Spinal cord (tissue), 9 donors: ENCODE measurements at regions not wholly inside any gene's neighbourhood (a gene's known extent, or its start where the extent isn't known, plus 50 kb on each side); places are given as distances from the start of the nearest gene placed in this dataset.

Experiments used
- DNase-seq, 6 donors: peaks; one replicate each; pipeline versions ENCODE4 v3.0.0 to v3.0.0-alpha.2; 2013 to 2015; ENCODE audit warnings: low spot score in 6 of 6, low read depth in 4 of 6
- H3K27ac ChIP-seq: one replicate; pipeline ENCODE4 v1.5.1; 2013; ENCODE audit warnings: low read depth, low read length, control low read depth
- H3K27me3 ChIP-seq: one replicate; pipeline ENCODE4 v1.6.1; 2013; ENCODE audit warnings: low read length; ENCODE audit not compliant: control insufficient read depth, insufficient read depth
- H3K36me3 ChIP-seq: one replicate; pipeline ENCODE4 v1.6.1; 2013; ENCODE audit warnings: low read length; ENCODE audit not compliant: control insufficient read depth, insufficient read depth
- H3K4me1 ChIP-seq: one replicate; pipeline ENCODE4 v1.6.1; 2013; ENCODE audit warnings: low read length; ENCODE audit not compliant: control insufficient read depth, insufficient read depth
- H3K4me3 ChIP-seq: one replicate; pipeline ENCODE4 v1.5.1; 2013; ENCODE audit warnings: low read depth, low read length, control low read depth
- H3K9me3 ChIP-seq: one replicate; pipeline ENCODE4 v1.6.1; 2013; ENCODE audit warnings: low read length; ENCODE audit not compliant: control insufficient read depth, insufficient read depth
- WGBS: methylation state at CpG from one replicate; pipeline ENCODE4 v1.1.5; 2013; ENCODE audit warnings: missing lambda C conversion rate; ENCODE audit not compliant: insufficient coverage; 5-methylcytosine and 5-hydroxymethylcytosine counted together
- donor health status: healthy.

DNA sequence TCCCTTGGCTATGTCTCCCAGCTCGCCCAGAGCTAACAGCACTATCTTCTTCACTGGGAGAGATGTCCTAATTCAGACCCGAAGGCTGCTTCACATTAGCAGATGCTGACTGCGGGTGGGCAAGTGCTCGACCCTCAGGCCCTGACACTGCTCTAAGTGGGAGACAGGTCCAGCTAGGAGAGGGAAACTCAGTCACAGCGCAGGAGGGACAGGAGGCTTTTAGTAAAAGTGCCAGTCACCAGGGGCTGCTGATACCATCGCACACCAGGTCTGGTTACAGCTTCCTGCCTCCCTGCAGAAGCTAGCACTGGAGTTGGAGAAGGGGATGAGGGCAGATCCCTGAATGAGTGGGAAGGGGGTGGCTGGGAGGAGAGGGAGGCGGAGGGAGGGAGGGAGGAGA, 365.8 kb upstream of the RGMA start:
- H3K9me3 ChIP-seq, result no peaks in the 10 kb centered on the region
- H3K4me1 ChIP-seq, result peaks cover 5% of the 10 kb centered on the region
- no peaks in the 10 kb centered on the region for H3K36me3 ChIP-seq
- no peak overlapping the region for H3K27ac ChIP-seq
- no peak overlapping the region for H3K4me3 ChIP-seq
- WGBS, result 41% methylated on average over 6 of the region's 7 CpGs
- DNase-seq, result no peak
- no peaks in the 10 kb centered on the region for H3K27me3 ChIP-seq

DNA sequence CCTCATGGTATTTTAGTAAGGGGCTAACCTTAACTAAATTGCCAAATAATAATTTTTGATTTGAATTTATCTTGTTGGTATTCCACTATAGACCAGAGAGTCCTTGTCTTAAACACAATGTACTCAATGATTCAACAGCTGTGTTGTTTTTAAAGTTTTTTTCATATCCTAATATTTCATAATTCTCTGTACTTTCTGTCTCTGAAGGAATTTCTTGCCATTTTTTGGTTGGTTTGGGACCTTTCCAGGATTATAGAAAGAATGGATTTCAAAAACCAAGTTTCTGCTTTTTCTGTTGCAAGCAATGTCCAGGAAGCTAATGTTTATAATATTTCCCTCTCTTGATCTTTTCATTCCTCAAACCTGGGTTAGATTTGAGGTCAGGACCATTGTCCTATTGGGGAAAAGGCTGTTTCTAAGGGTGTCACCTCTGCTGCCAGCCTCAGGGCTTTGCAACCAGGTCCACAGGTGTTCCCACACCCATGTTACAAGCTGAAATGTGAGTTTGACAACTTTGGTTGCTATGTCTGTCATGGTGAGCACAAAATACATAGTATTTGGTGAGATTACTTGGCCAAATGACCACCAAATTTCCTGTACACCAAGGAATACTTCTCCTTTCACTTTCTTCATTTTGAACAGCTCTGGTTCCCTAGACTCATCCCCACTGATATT, 363.7 kb upstream of the RGMA start:
- H3K27me3 ChIP-seq, result no peaks in the 10 kb centered on the region
- no peaks in the 10 kb centered on the region for H3K9me3 ChIP-seq
- H3K4me1 ChIP-seq, result peaks cover 5% of the 10 kb centered on the region
- peak in 1 of 6 donors; percentile 7 for DNase-seq
- H3K36me3 ChIP-seq, result no peaks in the 10 kb centered on the region
- no peak overlapping the region for H3K27ac ChIP-seq
- no peak overlapping the region for H3K4me3 ChIP-seq

DNA sequence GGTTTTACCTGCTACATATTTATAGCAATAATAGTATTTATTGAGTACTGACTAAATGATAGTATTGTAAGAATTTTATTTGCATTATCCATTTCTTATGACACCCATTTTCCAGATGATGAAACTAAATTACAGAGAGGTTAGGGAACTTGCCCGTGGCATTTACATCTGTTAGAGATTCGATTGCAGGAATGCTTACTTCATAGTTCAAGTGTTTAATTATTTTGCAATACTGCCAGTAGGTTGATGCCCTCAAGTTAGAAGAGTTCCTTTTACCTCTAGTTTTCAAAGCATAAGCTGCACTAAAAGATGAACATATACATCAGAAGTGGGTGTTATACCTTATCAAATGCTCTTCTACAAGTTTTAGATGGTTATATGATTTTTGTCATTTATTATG, 362.8 kb upstream of the RGMA start:
- Histone ChIP-seq H3K4me1 (peaks cover 5% of the 10 kb centered on the region), H3K36me3 (no peaks in the 10 kb centered on the region), H3K9me3 (no peaks in the 10 kb centered on the region), H3K27ac (no peak overlapping the region), H3K27me3 (no peaks in the 10 kb centered on the region), H3K4me3 (no peak overlapping the region)
- no peak for DNase-seq
- no CpG with 5 or more reads among the region's 2 CpGs for WGBS

DNA sequence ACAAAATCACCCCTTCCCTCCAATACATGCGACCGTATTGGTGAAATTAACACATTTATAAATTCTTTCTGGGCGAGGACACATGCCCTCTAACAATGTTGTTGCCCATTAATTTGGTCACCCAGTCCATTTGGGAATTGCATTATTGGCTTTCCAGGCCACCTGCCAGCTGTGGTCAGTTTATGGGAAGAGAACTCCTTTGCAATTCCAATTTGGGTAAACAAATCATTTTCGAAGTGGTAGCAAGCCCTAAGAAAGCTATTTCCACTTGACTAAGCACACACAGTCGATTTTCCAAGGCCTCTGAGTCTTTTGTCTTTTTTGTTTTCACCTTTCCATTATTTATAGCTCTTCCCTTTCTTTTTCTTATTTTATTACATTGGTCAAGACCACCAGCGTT, 362.3 kb upstream of the RGMA start:
- no peaks in the 10 kb centered on the region for H3K27me3 ChIP-seq
- WGBS, result 31% methylated on average over 3 of the region's 6 CpGs

DNA sequence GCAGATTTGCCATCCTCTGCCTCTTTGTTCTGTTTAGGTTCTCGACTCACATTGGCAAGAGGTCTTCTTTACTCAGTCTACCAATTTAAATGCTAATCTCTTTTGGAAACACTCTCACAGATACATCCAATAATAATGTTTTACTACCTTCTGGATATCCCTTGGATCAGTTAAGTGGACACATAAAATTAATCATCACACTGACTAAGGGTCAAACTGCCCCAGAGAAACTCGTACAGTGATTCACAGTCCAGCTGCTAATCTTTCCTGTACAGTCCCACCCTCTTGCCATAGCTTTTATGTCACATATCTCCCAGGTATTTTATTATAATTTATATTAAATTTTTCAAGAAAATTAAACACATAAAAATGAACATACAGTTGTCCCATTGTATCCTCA, 360.8 kb upstream of the RGMA start:
- H3K36me3 ChIP-seq, result no peaks in the 10 kb centered on the region
- H3K27me3 ChIP-seq, result no peaks in the 10 kb centered on the region
- 100% methylated on average over 1 of the region's 2 CpGs for WGBS
- H3K9me3 ChIP-seq, result no peaks in the 10 kb centered on the region
- H3K4me1 ChIP-seq, result peaks cover 2% of the 10 kb centered on the region
- H3K27ac ChIP-seq, result no peak overlapping the region
- no peak overlapping the region for H3K4me3 ChIP-seq
- no peak for DNase-seq

More for the DNA sequence above, 362.3 kb upstream of the RGMA start:
- Histone ChIP-seq H3K27ac (no peak overlapping the region), H3K9me3 (no peaks in the 10 kb centered on the region), H3K4me3 (no peak overlapping the region), H3K4me1 (peaks cover 5% of the 10 kb centered on the region), H3K36me3 (no peaks in the 10 kb centered on the region)
- peak in 1 of 6 donors; percentile 19 for DNase-seq

DNA sequence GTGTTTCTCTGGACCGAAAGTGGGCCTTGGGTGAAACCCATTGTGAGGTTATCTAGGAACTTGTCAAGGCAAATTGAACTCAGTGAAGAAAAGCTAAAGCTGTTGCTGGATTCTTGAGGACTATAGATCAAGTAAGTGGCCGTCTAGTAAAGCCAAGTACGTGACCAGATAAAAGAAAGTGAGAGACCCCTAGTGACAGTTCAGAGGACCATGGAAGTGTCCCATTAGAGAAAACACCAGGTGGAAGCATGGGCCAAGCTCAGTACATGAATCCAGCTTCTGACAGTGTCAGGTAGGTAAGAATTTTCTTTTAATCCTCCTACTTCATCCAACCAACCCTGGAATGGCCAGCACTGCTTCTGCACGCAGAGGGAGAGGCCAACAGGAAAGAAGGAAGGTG, 349.3 kb upstream of the RGMA start:
- H3K4me1 ChIP-seq, result no peaks in the 10 kb centered on the region
- WGBS, result 56% methylated on average over 3 of the region's 4 CpGs
- no peaks in the 10 kb centered on the region for H3K36me3 ChIP-seq
- no peak overlapping the region for H3K27ac ChIP-seq
- no peaks in the 10 kb centered on the region for H3K27me3 ChIP-seq
- H3K4me3 ChIP-seq, result no peak overlapping the region
- no peaks in the 10 kb centered on the region for H3K9me3 ChIP-seq
- DNase-seq, result no peak

DNA sequence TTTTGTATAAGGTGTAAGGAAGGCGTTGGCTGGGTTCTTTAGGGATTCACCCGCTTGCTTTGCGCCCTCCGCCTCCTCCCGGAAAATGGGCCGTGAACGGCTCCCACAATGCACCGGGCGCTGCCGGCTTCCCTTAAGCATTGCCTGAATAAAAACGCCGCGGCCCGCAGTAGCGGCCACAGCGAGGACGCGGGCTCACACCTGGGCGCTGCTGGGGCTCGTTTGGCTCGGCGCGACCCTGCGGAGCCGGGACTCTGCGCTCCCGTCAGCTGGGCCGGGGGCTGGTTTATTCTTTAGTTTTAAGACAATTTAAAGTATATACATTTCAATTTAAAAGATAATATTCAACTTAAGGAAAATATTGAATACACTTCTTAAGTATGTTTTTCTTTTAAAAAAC, 343.5 kb upstream of the RGMA start:
- WGBS, result 98% methylated on average over 14 of the region's 28 CpGs
- H3K36me3 ChIP-seq, result no peaks in the 10 kb centered on the region
- no peak overlapping the region for H3K27ac ChIP-seq
- H3K27me3 ChIP-seq, result no peaks in the 10 kb centered on the region
- no peak for DNase-seq
- H3K9me3 ChIP-seq, result no peaks in the 10 kb centered on the region
- no peak overlapping the region for H3K4me3 ChIP-seq
- peaks cover 4% of the 10 kb centered on the region for H3K4me1 ChIP-seq

DNA sequence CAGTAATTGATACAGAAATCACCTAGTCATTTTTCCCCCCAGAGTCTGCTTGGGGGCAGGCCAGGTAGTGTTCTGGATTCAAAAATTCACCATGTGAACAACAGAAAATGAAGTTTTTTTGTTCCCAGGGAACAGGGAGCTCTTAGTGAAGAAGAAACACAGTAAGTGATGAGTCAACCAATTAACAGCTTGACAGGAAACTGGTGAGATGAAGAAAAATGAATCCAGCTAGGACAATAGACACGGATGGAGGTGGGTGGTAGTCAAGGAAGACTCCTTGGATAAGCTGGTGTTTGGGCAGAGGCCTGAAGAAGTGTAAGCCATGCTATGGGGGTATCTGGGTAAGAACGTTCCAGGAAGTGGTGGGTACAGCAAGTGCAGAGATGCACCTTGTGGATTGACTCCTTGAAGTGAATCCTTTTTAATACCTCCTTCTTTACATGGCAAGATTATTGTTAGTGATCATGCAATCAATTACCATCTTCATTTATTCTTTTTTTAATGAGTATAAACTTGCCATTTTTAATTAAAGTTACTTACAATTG, 339.9 kb upstream of the RGMA start:
- Histone ChIP-seq H3K27me3 (no peaks in the 10 kb centered on the region), H3K4me1 (peaks cover 4% of the 10 kb centered on the region), H3K4me3 (no peak overlapping the region), H3K9me3 (no peaks in the 10 kb centered on the region), H3K27ac (no peak overlapping the region), H3K36me3 (no peaks in the 10 kb centered on the region)
- WGBS, result 65% methylated on average over 1 of the region's 2 CpGs
- no peak for DNase-seq

DNA sequence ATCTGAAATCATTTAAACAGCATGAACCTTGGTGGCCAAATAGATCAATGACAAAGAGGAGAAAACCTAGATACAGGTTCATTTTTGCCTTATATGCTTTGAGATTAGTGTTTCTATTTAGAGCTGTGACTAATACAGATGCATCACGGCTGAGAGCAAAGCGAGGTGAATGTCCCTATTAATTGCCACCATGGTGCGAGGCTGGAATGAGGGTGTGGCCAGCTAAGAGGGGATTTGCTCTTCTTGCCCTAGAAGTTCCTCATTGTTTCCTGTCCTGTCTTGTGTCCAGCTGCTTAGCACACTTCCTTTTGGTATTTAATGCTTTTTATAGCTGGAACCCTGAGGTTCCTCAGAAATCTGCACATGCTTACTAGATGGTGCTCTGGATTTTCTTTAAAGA, 339.1 kb upstream of the RGMA start:
- Histone ChIP-seq H3K9me3 (no peaks in the 10 kb centered on the region), H3K27ac (no peak overlapping the region), H3K4me1 (peaks cover 4% of the 10 kb centered on the region), H3K27me3 (no peaks in the 10 kb centered on the region), H3K36me3 (no peaks in the 10 kb centered on the region), H3K4me3 (no peak overlapping the region)
- WGBS, result 80% methylated on average over 3 of the region's 3 CpGs
- DNase-seq, result peak in 1 of 6 donors; percentile 23

DNA sequence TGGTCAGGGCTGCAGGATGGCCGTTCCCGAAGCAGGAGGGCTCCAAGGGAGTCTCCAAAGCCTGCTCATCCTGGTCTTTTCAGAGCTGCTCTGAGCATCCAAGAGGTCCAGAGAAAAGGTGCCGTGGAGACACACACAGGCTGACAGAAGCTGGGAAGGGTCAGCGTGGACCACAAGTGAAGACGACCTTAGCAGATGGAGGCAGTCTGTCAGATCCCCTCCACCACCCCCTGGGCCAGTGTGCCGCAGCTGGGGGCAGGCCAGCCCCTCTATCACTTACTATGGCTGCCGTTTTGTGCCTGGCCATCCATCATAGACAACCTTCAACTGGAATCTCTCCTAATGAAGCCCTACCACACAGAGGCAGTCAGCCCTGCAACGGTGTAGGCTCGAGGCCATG, 335.1 kb upstream of the RGMA start:
- Histone ChIP-seq H3K27me3 (no peaks in the 10 kb centered on the region), H3K4me3 (no peak overlapping the region), H3K4me1 (peaks cover 8% of the 10 kb centered on the region), H3K36me3 (no peaks in the 10 kb centered on the region), H3K27ac (no peak overlapping the region), H3K9me3 (no peaks in the 10 kb centered on the region)
- DNase-seq, result no peak
- 80% methylated on average over 8 of the region's 9 CpGs for WGBS
